ENCODE measurements at regions not wholly inside any gene's neighbourhood (a gene's known extent, or its start where the extent isn't known, plus 50 kb on each side); places are given as distances from the start of the nearest gene placed in this dataset.
"Not testable (repeated sequence)": the region's sequence is repeated elsewhere in the genome, so short reads cannot be mapped to it uniquely, and the experiment has no call there.

DNA sequence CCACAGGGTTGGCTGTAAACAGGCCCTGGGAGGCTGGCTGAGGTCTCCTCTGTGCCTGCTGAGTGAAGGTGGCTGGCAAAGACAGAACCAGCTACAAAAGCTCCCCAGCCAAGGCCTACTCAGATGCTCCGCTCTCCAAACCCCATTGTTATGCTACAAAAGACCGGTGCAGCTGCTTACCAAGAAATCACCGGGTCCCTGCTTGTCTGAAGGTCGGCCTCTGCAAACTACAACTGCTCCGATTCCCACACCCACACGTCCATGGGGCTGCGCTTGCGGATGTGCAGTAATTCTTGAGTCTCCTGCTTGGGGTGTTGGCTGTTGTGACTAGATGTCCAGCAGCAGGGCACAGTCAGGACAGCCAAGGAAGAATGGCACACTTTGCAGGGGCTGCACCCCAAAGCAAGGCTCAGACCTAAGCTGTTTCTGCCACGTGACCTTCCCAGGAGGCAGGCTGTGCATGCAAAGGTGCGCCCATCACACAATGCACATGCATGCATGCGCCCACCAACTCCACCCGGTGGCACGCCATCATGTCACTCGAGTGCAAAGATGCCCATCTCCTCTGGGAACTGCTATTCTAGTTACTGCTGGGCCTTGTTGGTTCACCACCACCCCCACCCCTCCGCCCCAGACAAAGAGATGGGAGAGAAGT lies 97.8 kb downstream of the OAT start:
- TF ChIP-seq, protein P1, sequence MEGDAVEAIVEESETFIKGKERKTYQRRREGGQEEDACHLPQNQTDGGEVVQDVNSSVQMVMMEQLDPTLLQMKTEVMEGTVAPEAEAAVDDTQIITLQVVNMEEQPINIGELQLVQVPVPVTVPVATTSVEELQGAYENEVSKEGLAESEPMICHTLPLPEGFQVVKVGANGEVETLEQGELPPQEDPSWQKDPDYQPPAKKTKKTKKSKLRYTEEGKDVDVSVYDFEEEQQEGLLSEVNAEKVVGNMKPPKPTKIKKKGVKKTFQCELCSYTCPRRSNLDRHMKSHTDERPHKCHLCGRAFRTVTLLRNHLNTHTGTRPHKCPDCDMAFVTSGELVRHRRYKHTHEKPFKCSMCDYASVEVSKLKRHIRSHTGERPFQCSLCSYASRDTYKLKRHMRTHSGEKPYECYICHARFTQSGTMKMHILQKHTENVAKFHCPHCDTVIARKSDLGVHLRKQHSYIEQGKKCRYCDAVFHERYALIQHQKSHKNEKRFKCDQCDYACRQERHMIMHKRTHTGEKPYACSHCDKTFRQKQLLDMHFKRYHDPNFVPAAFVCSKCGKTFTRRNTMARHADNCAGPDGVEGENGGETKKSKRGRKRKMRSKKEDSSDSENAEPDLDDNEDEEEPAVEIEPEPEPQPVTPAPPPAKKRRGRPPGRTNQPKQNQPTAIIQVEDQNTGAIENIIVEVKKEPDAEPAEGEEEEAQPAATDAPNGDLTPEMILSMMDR (IDR thresholded peaks at IDR 0.05; ENCODE audit: insufficient read depth, low read depth, low read length, missing control alignments), result no peak
- no peak for DNase-seq (ENCODE audit: low read depth)
- H3K4me3 ChIP-seq (ENCODE audit: low read length), result no peak overlapping the region

DNA sequence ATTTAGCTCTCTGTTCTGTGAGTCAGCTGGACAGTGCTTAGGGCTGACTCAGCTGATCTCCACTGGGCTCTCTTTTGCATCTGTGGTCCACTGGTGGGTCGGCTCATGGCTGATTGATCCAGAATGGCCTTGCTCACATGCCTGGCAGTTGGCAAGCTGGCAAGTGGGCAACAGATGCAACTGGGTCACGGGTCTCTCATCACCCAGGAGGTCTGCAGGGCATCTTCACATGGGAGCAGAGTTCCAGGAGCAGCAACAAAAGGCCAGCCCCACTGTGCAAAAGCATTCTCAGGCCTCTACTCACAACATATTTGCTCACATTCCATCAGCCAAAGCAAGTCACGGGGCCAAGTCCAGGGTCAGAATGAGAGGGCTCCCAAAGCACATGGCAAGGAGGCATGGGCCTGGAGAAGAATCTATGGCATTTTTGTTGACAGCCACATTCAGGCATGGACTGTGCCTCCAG lies 98.8 kb downstream of the OAT start:
- no peak overlapping the region for H3K4me3 ChIP-seq (ENCODE audit: low read length)
- no peak for DNase-seq (ENCODE audit: low read depth)
- TF ChIP-seq, protein P1 (IDR thresholded peaks at IDR 0.05; ENCODE audit: insufficient read depth, low read depth, low read length, missing control alignments), result no peak

GRCh38 chr10:124319520-124319919 lies 99.2 kb downstream of the OAT start:
- H3K4me3 ChIP-seq (ENCODE audit: low read length); DNase-seq (ENCODE audit: low read depth): not testable (repeated sequence)

DNA sequence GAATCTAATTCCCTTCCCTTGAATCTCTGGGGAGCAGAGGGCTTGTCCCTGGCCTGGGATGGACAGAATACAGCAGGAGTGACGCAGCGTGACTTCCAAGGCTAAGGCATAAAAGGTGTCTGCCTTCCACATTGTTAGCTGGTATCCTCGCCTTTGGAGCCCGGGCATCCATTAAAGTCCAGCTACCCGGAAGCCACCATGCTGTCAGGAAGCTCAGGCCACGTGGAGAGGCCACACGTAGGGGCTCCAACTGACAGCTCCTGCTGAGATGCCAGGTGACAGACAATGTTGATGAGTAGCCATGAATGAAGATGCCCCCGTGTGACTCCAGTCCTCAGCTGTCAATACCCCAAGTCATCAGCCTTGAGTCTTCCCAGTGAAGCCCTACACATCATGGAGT lies 99.9 kb downstream of the OAT start:
- DNase-seq (ENCODE audit: low read depth), result no peak
- H3K4me3 ChIP-seq (ENCODE audit: low read length), result no peak overlapping the region
- TF ChIP-seq, protein P1 (IDR thresholded peaks at IDR 0.05; ENCODE audit: insufficient read depth, low read depth, low read length, missing control alignments), result no peak

DNA sequence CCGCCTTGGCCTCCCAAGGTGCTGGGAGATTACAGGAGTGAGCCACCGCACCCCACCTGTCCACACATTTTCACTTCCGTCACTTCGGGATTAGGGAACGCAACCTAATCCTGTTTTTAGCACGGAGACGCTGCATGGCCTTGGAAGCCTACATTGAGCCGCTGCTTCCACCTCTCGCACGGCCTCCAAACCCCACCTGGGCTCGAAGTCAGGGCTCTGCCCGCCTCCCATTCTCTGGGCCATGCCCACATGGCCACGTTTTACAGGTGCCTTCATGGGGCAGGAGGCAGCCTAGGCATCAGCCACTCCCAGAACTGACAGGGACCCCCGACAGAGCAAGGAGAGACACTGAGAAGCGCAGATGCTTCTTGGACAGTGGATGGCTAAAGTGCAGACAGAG lies 100.6 kb downstream of the OAT start:
- no peak for DNase-seq (ENCODE audit: low read depth)
- TF ChIP-seq, protein P1 (IDR thresholded peaks at IDR 0.05; ENCODE audit: insufficient read depth, low read depth, low read length, missing control alignments), result no peak
- no peak overlapping the region for H3K4me3 ChIP-seq (ENCODE audit: low read length)

DNA sequence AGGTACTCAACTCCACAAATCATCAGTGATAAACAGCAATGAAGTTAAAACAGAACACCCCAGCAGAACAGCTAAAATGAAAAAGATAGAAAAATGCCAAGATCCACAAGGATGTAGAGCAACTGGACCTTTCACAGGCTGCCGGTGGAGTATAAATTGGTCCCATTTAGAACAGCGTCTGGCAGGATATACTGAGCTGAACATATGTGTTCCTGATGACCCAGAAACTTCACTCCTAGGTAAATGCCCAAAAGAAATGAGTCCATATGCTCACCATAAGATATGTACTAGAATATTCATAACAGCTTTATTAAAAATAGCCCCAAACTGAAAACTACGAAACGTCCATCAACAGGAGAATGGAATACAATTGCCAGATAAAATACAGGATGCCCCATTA lies 102.4 kb downstream of the OAT start:
- TF ChIP-seq, protein P1 (IDR thresholded peaks at IDR 0.05; ENCODE audit: insufficient read depth, low read depth, low read length, missing control alignments), result no peak
- DNase-seq (ENCODE audit: low read depth), result no peak
- H3K4me3 ChIP-seq (ENCODE audit: low read length), result no peak overlapping the region

DNA sequence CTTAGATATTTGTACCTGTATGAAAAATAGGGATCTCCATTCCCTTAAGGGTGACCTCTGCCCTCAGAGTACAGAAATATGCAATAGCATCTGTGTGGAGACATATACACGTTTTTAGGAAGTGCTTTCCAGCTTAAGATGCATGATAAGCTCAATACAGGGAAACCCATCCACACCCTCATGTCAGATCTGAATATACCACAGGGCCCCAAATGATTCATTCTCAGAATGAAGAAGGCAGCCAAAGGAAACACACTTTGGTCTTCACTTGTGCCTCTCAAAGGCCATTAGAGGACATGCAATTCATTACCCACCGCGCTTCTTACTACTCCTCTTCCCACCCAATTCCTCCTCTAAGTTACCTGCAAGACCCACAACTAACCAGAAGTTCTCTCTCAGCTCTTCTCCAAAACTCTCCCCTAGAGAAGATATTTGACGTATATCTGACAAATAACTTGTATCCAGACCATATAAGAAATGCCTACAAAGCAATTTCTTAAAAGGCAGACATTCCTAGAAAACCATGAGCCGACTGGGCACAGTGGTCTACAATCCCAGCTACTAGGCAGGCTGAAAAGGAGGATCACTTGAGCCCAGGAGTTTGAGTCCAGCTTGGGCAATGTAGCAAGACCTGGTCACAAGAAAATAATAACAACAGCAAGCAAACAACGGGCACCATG lies 103.0 kb downstream of the OAT start:
- DNase-seq (ENCODE audit: low read depth), result no peak
- H3K4me3 ChIP-seq (ENCODE audit: low read length), result no peak overlapping the region
- TF ChIP-seq, protein P1 (IDR thresholded peaks at IDR 0.05; ENCODE audit: insufficient read depth, low read depth, low read length, missing control alignments), result no peak
